Tibial nerve (tissue), 4 donors: ENCODE measurements at regions not wholly inside any gene's neighbourhood (a gene's known extent, or its start where the extent isn't known, plus 50 kb on each side); places are given as distances from the start of the nearest gene placed in this dataset.

ENCODE experiments used
- EP300 ChIP-seq, 2 donors: sonication (generic); formaldehyde crosslinking; IDR thresholded peaks; one replicate each; pipeline ENCODE4 v1.6.1; 2017; ENCODE audit warnings: antibody characterized with exemption in 2 of 2, mild to moderate bottlenecking in 1 of 2
- POLR2A ChIP-seq, 2 donors: fragments of 450-650 bp; IDR thresholded peaks; one replicate each; pipeline ENCODE4 v1.6.1; 2017; ENCODE audit warnings: antibody characterized with exemption in 2 of 2, mild to moderate bottlenecking in 2 of 2, moderate library complexity in 2 of 2
- TF ChIP-seq, protein P1 (sequence below), 5 experiments: fragments of 200-600 bp in 3 of 5; fragments of 450-650 bp in 2 of 5; sonication (generic) in 3 of 5; IDR thresholded peaks; one replicate each; pipeline ENCODE4 v1.5.1; 2016 to 2019; ENCODE audit warnings: antibody characterized with exemption in 5 of 5, mild to moderate bottlenecking in 3 of 5, moderate library complexity in 2 of 5

DNA sequence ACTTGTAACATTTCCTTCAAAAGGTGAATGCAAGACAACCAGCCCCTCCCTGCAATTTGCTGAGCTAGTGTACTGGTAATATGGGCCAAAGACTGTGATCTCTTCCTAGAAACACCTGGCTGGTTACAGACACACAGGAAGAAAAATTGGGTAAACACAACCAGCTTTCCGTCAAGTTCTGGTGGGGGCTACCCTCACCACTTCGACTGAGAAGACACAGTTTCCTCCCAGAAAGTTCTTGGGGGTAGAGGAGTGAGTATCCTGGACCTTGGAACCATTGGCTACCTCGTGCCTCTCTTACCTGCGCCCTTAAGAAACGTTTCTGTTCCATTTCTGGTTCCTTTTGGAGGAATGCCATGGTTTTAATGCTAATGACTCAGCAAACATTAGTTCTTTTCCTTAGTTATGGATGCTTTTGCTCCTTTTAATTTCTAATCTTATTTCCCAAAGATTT, 120.9 kb upstream of the DLX2 start:
- TF ChIP-seq POLR2A (IDR thresholded peaks at IDR 0.05) (no peak), EP300 (IDR thresholded peaks at IDR 0.05) (no peak)
- TF ChIP-seq, protein P1, sequence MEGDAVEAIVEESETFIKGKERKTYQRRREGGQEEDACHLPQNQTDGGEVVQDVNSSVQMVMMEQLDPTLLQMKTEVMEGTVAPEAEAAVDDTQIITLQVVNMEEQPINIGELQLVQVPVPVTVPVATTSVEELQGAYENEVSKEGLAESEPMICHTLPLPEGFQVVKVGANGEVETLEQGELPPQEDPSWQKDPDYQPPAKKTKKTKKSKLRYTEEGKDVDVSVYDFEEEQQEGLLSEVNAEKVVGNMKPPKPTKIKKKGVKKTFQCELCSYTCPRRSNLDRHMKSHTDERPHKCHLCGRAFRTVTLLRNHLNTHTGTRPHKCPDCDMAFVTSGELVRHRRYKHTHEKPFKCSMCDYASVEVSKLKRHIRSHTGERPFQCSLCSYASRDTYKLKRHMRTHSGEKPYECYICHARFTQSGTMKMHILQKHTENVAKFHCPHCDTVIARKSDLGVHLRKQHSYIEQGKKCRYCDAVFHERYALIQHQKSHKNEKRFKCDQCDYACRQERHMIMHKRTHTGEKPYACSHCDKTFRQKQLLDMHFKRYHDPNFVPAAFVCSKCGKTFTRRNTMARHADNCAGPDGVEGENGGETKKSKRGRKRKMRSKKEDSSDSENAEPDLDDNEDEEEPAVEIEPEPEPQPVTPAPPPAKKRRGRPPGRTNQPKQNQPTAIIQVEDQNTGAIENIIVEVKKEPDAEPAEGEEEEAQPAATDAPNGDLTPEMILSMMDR (IDR thresholded peaks at IDR 0.05) = no peak
